ENCODE measurements at regions not wholly inside any gene's neighbourhood (a gene's known extent, or its start where the extent isn't known, plus 50 kb on each side); places are given as distances from the start of the nearest gene placed in this dataset.

- peaks cover 4% of the 10 kb centered on the region for H3K36me3 Mint-ChIP-seq
- Histone ChIP-seq H3K9me3 (ENCODE audit: control insufficient read depth in 2 of 2, low read length in 2 of 2) (no peaks in the 10 kb centered on the region), H3K4me3 (ENCODE audit: low read depth, low read length) (no peak overlapping the region), H3K27ac (ENCODE audit: insufficient read depth, low read length, poor library complexity, severe bottlenecking) (no peak overlapping the region), H3K36me3 (ENCODE audit: control insufficient read depth, insufficient read depth, low read length) (no peaks in the 10 kb centered on the region), H3K4me1 (ENCODE audit: control insufficient read depth, insufficient read depth, low read length, poor library complexity, severe bottlenecking) (no peaks in the 10 kb centered on the region), H3K27me3 (ENCODE audit: control insufficient read depth, insufficient read depth, low read length) (no peaks in the 10 kb centered on the region)
- ATAC-seq (ENCODE audit: low read depth in 2 of 2) (no peak), DNase-seq (no peak)
- H3K9me3 Mint-ChIP-seq: peaks cover 0 to 7% (median 0%) of the 10 kb centered on the region in 7 donors
- peaks cover 7% of the 10 kb centered on the region for H3K27me3 Mint-ChIP-seq
- no peak overlapping the region for H3K4me3 Mint-ChIP-seq
- no peak overlapping the region for H3K27ac Mint-ChIP-seq
- peaks cover 0 to 3% (median 0%) of the 10 kb centered on the region in 4 donors for H3K4me1 Mint-ChIP-seq
Measured at GRCh38 chr10:132467464-132468149, 70.0 kb upstream of the INPP5A start.

GRCh38 chr10:132468216-132468615 lies 69.4 kb upstream of the INPP5A start:
- Mint-ChIP-seq H3K9me3 (peaks cover 0 to 7% (median 0%) of the 10 kb centered on the region in 7 donors), H3K27me3 (peaks cover 9% of the 10 kb centered on the region), H3K4me3 (no peak overlapping the region), H3K4me1 (peaks cover 0 to 3% (median 0%) of the 10 kb centered on the region in 4 donors), H3K36me3 (peaks cover 4% of the 10 kb centered on the region), H3K27ac (no peak overlapping the region)
- Histone ChIP-seq H3K27ac (ENCODE audit: insufficient read depth, low read length, poor library complexity, severe bottlenecking) (no peak overlapping the region), H3K27me3 (ENCODE audit: control insufficient read depth, insufficient read depth, low read length) (no peaks in the 10 kb centered on the region), H3K36me3 (ENCODE audit: control insufficient read depth, insufficient read depth, low read length) (no peaks in the 10 kb centered on the region), H3K4me3 (ENCODE audit: low read depth, low read length) (no peak overlapping the region), H3K9me3 (ENCODE audit: control insufficient read depth in 2 of 2, low read length in 2 of 2) (no peaks in the 10 kb centered on the region), H3K4me1 (ENCODE audit: control insufficient read depth, insufficient read depth, low read length, poor library complexity, severe bottlenecking) (no peaks in the 10 kb centered on the region)
- no peak for DNase-seq
- no peak for ATAC-seq (ENCODE audit: low read depth in 2 of 2)

- no peak overlapping the region for H3K27ac ChIP-seq (ENCODE audit: insufficient read depth, low read length, poor library complexity, severe bottlenecking)
- Mint-ChIP-seq H3K9me3 (peaks cover 0 to 7% (median 0%) of the 10 kb centered on the region in 7 donors), H3K27ac (no peak overlapping the region), H3K4me1 (peaks cover 0 to 3% (median 0%) of the 10 kb centered on the region in 4 donors), H3K27me3 (peaks cover 9% of the 10 kb centered on the region), H3K4me3 (no peak overlapping the region), H3K36me3 (peaks cover 4% of the 10 kb centered on the region)
- H3K4me1 ChIP-seq (ENCODE audit: control insufficient read depth, insufficient read depth, low read length, poor library complexity, severe bottlenecking): no peaks in the 10 kb centered on the region
- no peaks in the 10 kb centered on the region for H3K36me3 ChIP-seq (ENCODE audit: control insufficient read depth, insufficient read depth, low read length)
- no peaks in the 10 kb centered on the region for H3K27me3 ChIP-seq (ENCODE audit: control insufficient read depth, insufficient read depth, low read length)
- ATAC-seq (ENCODE audit: low read depth in 2 of 2) (no peak), DNase-seq (no peak)
- H3K4me3 ChIP-seq (ENCODE audit: low read depth, low read length): no peak overlapping the region
- no peaks in the 10 kb centered on the region for H3K9me3 ChIP-seq (ENCODE audit: control insufficient read depth in 2 of 2, low read length in 2 of 2)
Measured at GRCh38 chr10:132468651-132469050, 68.9 kb upstream of the INPP5A start.

GRCh38 chr10:132469197-132469884 lies 68.2 kb upstream of the INPP5A start:
- Mint-ChIP-seq H3K4me3 (no peak overlapping the region), H3K27ac (no peak overlapping the region), H3K27me3 (peaks cover 9% of the 10 kb centered on the region), H3K9me3 (peaks cover 0 to 7% (median 0%) of the 10 kb centered on the region in 7 donors), H3K36me3 (peaks cover 4% of the 10 kb centered on the region), H3K4me1 (peaks cover 0 to 3% (median 0%) of the 10 kb centered on the region in 4 donors)
- Histone ChIP-seq H3K27ac (ENCODE audit: insufficient read depth, low read length, poor library complexity, severe bottlenecking) (no peak overlapping the region), H3K9me3 (ENCODE audit: control insufficient read depth in 2 of 2, low read length in 2 of 2) (no peaks in the 10 kb centered on the region), H3K36me3 (ENCODE audit: control insufficient read depth, insufficient read depth, low read length) (no peaks in the 10 kb centered on the region), H3K4me1 (ENCODE audit: control insufficient read depth, insufficient read depth, low read length, poor library complexity, severe bottlenecking) (no peaks in the 10 kb centered on the region), H3K4me3 (ENCODE audit: low read depth, low read length) (no peak overlapping the region), H3K27me3 (ENCODE audit: control insufficient read depth, insufficient read depth, low read length) (no peaks in the 10 kb centered on the region)
- DNase-seq (no peak), ATAC-seq (ENCODE audit: low read depth in 2 of 2) (no peak)

GRCh38 chr10:132470410-132471124 lies 67.0 kb upstream of the INPP5A start:
- ATAC-seq (ENCODE audit: low read depth in 2 of 2) (no peak), DNase-seq (no peak)
- Mint-ChIP-seq H3K27me3 (peaks cover 10% of the 10 kb centered on the region), H3K4me3 (no peak overlapping the region), H3K27ac (peak overlapping the region in 1 of 3 donors; percentile 18), H3K36me3 (peaks cover 4% of the 10 kb centered on the region), H3K9me3 (peaks cover 0 to 7% (median 0%) of the 10 kb centered on the region in 7 donors), H3K4me1 (peaks cover 0 to 3% (median 0%) of the 10 kb centered on the region in 4 donors)
- H3K4me3 ChIP-seq (ENCODE audit: low read depth, low read length): no peak overlapping the region
- no peaks in the 10 kb centered on the region for H3K27me3 ChIP-seq (ENCODE audit: control insufficient read depth, insufficient read depth, low read length)
- no peaks in the 10 kb centered on the region for H3K9me3 ChIP-seq (ENCODE audit: control insufficient read depth in 2 of 2, low read length in 2 of 2)
- H3K27ac ChIP-seq (ENCODE audit: insufficient read depth, low read length, poor library complexity, severe bottlenecking): no peak overlapping the region
- H3K4me1 ChIP-seq (ENCODE audit: control insufficient read depth, insufficient read depth, low read length, poor library complexity, severe bottlenecking): no peaks in the 10 kb centered on the region
- H3K36me3 ChIP-seq (ENCODE audit: control insufficient read depth, insufficient read depth, low read length): no peaks in the 10 kb centered on the region

- peaks cover 13% of the 10 kb centered on the region for H3K27me3 Mint-ChIP-seq
- Histone ChIP-seq H3K27ac (ENCODE audit: insufficient read depth, low read length, poor library complexity, severe bottlenecking) (no peak overlapping the region), H3K4me1 (ENCODE audit: control insufficient read depth, insufficient read depth, low read length, poor library complexity, severe bottlenecking) (no peaks in the 10 kb centered on the region), H3K27me3 (ENCODE audit: control insufficient read depth, insufficient read depth, low read length) (no peaks in the 10 kb centered on the region), H3K36me3 (ENCODE audit: control insufficient read depth, insufficient read depth, low read length) (no peaks in the 10 kb centered on the region), H3K9me3 (ENCODE audit: control insufficient read depth in 2 of 2, low read length in 2 of 2) (no peaks in the 10 kb centered on the region), H3K4me3 (ENCODE audit: low read depth, low read length) (no peak overlapping the region)
- DNase-seq (no peak), ATAC-seq (ENCODE audit: low read depth in 2 of 2) (no peak)
- H3K4me1 Mint-ChIP-seq: peaks cover 0 to 3% (median 0%) of the 10 kb centered on the region in 4 donors
- peaks cover 0 to 7% (median 0%) of the 10 kb centered on the region in 7 donors for H3K9me3 Mint-ChIP-seq
- no peak overlapping the region for H3K27ac Mint-ChIP-seq
- H3K36me3 Mint-ChIP-seq: peaks cover 4% of the 10 kb centered on the region
- no peak overlapping the region for H3K4me3 Mint-ChIP-seq
Measured at GRCh38 chr10:132471125-132471451, 66.5 kb upstream of the INPP5A start.

- H3K27ac ChIP-seq (ENCODE audit: insufficient read depth, low read length, poor library complexity, severe bottlenecking): no peak overlapping the region
- no peaks in the 10 kb centered on the region for H3K36me3 ChIP-seq (ENCODE audit: control insufficient read depth, insufficient read depth, low read length)
- no peak for DNase-seq
- no peak for ATAC-seq (ENCODE audit: low read depth in 2 of 2)
- H3K27me3 ChIP-seq (ENCODE audit: control insufficient read depth, insufficient read depth, low read length): no peaks in the 10 kb centered on the region
- H3K4me1 Mint-ChIP-seq: peaks cover 0 to 3% (median 0%) of the 10 kb centered on the region in 4 donors
- no peaks in the 10 kb centered on the region for H3K9me3 ChIP-seq (ENCODE audit: control insufficient read depth in 2 of 2, low read length in 2 of 2)
- H3K4me1 ChIP-seq (ENCODE audit: control insufficient read depth, insufficient read depth, low read length, poor library complexity, severe bottlenecking): no peaks in the 10 kb centered on the region
- peaks cover 13% of the 10 kb centered on the region for H3K27me3 Mint-ChIP-seq
- H3K4me3 ChIP-seq (ENCODE audit: low read depth, low read length): no peak overlapping the region
- H3K9me3 Mint-ChIP-seq: peaks cover 0 to 7% (median 0%) of the 10 kb centered on the region in 7 donors
- H3K4me3 Mint-ChIP-seq: no peak overlapping the region
- H3K27ac Mint-ChIP-seq: no peak overlapping the region
- peaks cover 4% of the 10 kb centered on the region for H3K36me3 Mint-ChIP-seq
Measured at GRCh38 chr10:132471484-132471883, 66.1 kb upstream of the INPP5A start.
